Heart left ventricle (tissue), 16 donors: ENCODE measurements at regions not wholly inside any gene's neighbourhood (a gene's known extent, or its start where the extent isn't known, plus 50 kb on each side); places are given as distances from the start of the nearest gene placed in this dataset.

Experiments
- ATAC-seq, 4 donors: fragments of 200-7000 bp; cut with Tn5 transposase; one replicate each; pipeline ENCODE4 v1.9.1; 2020 to 2022; ENCODE audit warnings: moderate library complexity in 4 of 4, mild to moderate bottlenecking in 3 of 4, moderate number of reproducible peaks in 1 of 4
- DNase-seq, 5 donors: peaks; one replicate each; pipeline ENCODE4 v3.0.0-alpha.2; 2020
- H3K27ac ChIP-seq, 12 donors: fragments of 200-600 bp; sonication (generic) in 4 of 12; one replicate each; pipeline versions ENCODE4 v1.5.0 to v1.8.0; 2016 to 2022; ENCODE audit warnings: mild to moderate bottlenecking in 2 of 12
- H3K27me3 ChIP-seq, 9 donors: fragments of 200-600 bp; sonication (generic) in 2 of 9; one replicate each; pipeline versions ENCODE4 v1.5.1 to v1.8.0; 2016 to 2022; ENCODE audit warnings: mild to moderate bottlenecking in 3 of 9
- H3K36me3 ChIP-seq, 9 donors: fragments of 200-600 bp; sonication (generic) in 2 of 9; one replicate each; pipeline versions ENCODE4 v1.5.0 to v1.8.0; 2018 to 2022; ENCODE audit warnings: mild to moderate bottlenecking in 2 of 9
- H3K4me1 ChIP-seq, 12 donors: fragments of 200-600 bp; sonication (generic) in 4 of 12; one replicate each; pipeline versions ENCODE4 v1.5.0 to v1.8.0; 2016 to 2022; ENCODE audit warnings: mild to moderate bottlenecking in 3 of 12
- H3K4me3 ChIP-seq, 12 donors: fragments of 200-600 bp; sonication (generic) in 4 of 12; one replicate each; pipeline versions ENCODE4 v1.5.0 to v1.8.0; 2017 to 2022; ENCODE audit warnings: mild to moderate bottlenecking in 9 of 12, moderate library complexity in 4 of 12
- H3K9me3 ChIP-seq, 12 donors: fragments of 200-600 bp; sonication (generic) in 4 of 12; one replicate each; pipeline versions ENCODE4 v1.5.0 to v1.8.0; 2016 to 2022; ENCODE audit warnings: mild to moderate bottlenecking in 1 of 12
- CTCF ChIP-seq, 12 donors: fragments of 200-600 bp; sonication (generic) in 4 of 12; IDR thresholded peaks; one replicate each; pipeline versions ENCODE4 v1.5.0 to v1.8.0; 2018 to 2022; ENCODE audit warnings: antibody characterized with exemption in 12 of 12, mild to moderate bottlenecking in 5 of 12
- POLR2A ChIP-seq, 2 donors: fragments of 450-650 bp; IDR thresholded peaks; one replicate each; pipeline ENCODE4 v1.6.1; 2017; ENCODE audit warnings: antibody characterized with exemption in 2 of 2, mild to moderate bottlenecking in 2 of 2, moderate library complexity in 2 of 2
- WGBS, 4 donors: extraction: QIAGEN DNeasy Blood & Tissue Kit in 2 of 4; methylation state at CpG; one replicate each; pipeline versions ENCODE4 v1.1.5 to v1.1.7; 2013 to 2018; 5-methylcytosine and 5-hydroxymethylcytosine counted together
- intact Hi-C, 10 donors: fragments of 100-400 bp; cut with DNase I; formaldehyde crosslinking; loops; one replicate each; pipeline versions ENCODE4 v1.11.1 to v1.14.2; 2022
- donor health status: ischemic (EF 13 %, LVEDD 7.1; RV severe dilation, severe dysfunction).
- donor health status: healthy with polysubstance abuse.
- donor health status: DM: no; HTN: yes; CAD: no.
- donor health status: DM: no; HTN: no; CAD: no.
- donor health status: ischemic (EF 25% LVEDD 6.9; RV normal size, moderate dysfunction).
- donor health status: ischemic (EF 25% LVEDD 5.7; RV mildly dilated, moderate dysfunction).
- donor health status: healthy.
- donor health status: DM: yes; HTN: yes; CAD: no.
- donor health status: ischemic (EF 35%, LVEDD 5.7; RV mildly dilated, moderate dysfunction).
- donor health status: nonischemic (EF 11% LVEDD 7.7; RV severe dilation, severe dysfunction).
- donor health status: DM: yes; HTN: yes; CAD: no.
- donor health status: PGD.
- donor health status: ischemic (EF 29% LVEDD 5.4; RV normal size, mild dysfunction).
- donor health status: nonischemic (EF 23%, LVEDD 6.1; RV moderate dilation, normal function).

DNA sequence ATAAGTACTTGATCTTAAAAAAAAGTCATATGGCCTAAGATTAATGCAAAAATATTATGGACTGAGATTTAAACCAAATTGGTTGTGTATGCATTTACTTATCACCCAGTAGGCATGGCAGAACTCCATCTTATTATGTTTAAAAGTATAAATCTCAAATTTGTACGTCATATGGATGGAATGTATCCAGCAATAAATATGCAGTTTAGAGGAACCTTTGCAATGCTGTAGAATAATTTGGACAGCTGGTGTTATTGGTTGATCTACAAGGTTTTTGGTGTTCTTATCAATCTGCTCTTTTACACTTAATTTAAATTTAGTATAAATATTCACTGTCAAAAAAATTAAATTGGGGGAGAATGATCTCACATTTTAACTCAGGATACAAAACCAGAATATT, 640.2 kb downstream of the SATB2 start:
- Histone ChIP-seq H3K27ac (no peak overlapping the region), H3K9me3 (peaks cover 0 to 2% (median 0%) of the 10 kb centered on the region in 12 donors), H3K4me3 (no peak overlapping the region), H3K4me1 (no peaks in the 10 kb centered on the region), H3K27me3 (no peaks in the 10 kb centered on the region), H3K36me3 (no peaks in the 10 kb centered on the region)
- DNase-seq: no peak
- 67 to 76% (median 73%) methylated on average over 1 of the region's 1 CpG for WGBS, 4 donors
- no peak for ATAC-seq
- intact Hi-C loops: no loop called here
- TF ChIP-seq POLR2A (IDR thresholded peaks at IDR 0.05): no peak
- no peak for TF ChIP-seq CTCF (IDR thresholded peaks at IDR 0.05)

GRCh38 chr2:198815626-198816025, 642.1 kb downstream of the SATB2 start:
- no peaks in the 10 kb centered on the region for H3K36me3 ChIP-seq
- DNase-seq (no peak), ATAC-seq (no peak)
- TF ChIP-seq CTCF (IDR thresholded peaks at IDR 0.05) (no peak), POLR2A (IDR thresholded peaks at IDR 0.05) (no peak)
- no peaks in the 10 kb centered on the region for H3K4me1 ChIP-seq
- no peaks in the 10 kb centered on the region for H3K27me3 ChIP-seq
- intact Hi-C loops: no loop called here
- no peaks in the 10 kb centered on the region for H3K9me3 ChIP-seq
- WGBS, 4 donors: 79 to 85% (median 84%) methylated on average over 4 of the region's 4 CpGs
- H3K4me3 ChIP-seq: no peak overlapping the region
- no peak overlapping the region for H3K27ac ChIP-seq

- intact Hi-C loops: no loop called here
- TF ChIP-seq POLR2A (IDR thresholded peaks at IDR 0.05): no peak
- no peak for TF ChIP-seq CTCF (IDR thresholded peaks at IDR 0.05)
- Histone ChIP-seq H3K9me3 (no peaks in the 10 kb centered on the region), H3K27me3 (no peaks in the 10 kb centered on the region), H3K4me1 (no peaks in the 10 kb centered on the region), H3K36me3 (no peaks in the 10 kb centered on the region), H3K27ac (no peak overlapping the region), H3K4me3 (no peak overlapping the region)
- no peak for ATAC-seq
- DNase-seq: no peak
- WGBS, 4 donors: 71 to 78% (median 75%) methylated on average over 3 of the region's 3 CpGs
Observed at GRCh38 chr2:198811198-198811597, 646.5 kb downstream of the SATB2 start.

DNA sequence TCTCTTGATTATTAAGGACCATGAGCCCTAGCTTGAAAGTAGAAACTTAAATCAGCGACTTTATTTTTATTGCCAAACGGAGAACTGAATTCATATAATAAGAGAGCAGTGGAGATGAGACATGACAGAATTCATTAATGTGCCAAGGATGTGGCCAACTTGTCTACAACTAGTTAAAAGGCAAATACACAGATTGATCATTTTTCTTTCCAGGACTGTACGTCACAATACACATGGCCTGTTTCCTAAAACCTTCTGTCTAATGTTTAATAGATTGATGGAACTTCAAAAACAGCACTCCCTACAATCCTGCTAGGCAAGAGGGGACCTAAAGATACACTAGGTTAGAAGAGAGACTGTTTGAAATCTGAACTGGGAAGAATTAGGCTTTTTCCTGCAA, 647.8 kb downstream of the SATB2 start:
- intact Hi-C loops: no loop called here
- TF ChIP-seq CTCF (IDR thresholded peaks at IDR 0.05) (no peak), POLR2A (IDR thresholded peaks at IDR 0.05) (no peak)
- no peaks in the 10 kb centered on the region for H3K27me3 ChIP-seq
- H3K4me3 ChIP-seq: no peak overlapping the region
- ATAC-seq (no peak), DNase-seq (no peak)
- WGBS, 4 donors: 78 to 83% (median 81%) methylated on average over 3 of the region's 3 CpGs
- no peak overlapping the region for H3K27ac ChIP-seq
- H3K36me3 ChIP-seq: no peaks in the 10 kb centered on the region
- no peaks in the 10 kb centered on the region for H3K9me3 ChIP-seq
- no peaks in the 10 kb centered on the region for H3K4me1 ChIP-seq
